Mesothelial cell of epicardium (in vitro differentiated cells): ENCODE measurements at regions not wholly inside any gene's neighbourhood (a gene's known extent, or its start where the extent isn't known, plus 50 kb on each side); places are given as distances from the start of the nearest gene placed in this dataset.
"Not testable (repeated sequence)": the region's sequence is repeated elsewhere in the genome, so short reads cannot be mapped to it uniquely, and the experiment has no call there.

Experiments
- DNase-seq, 2 experiments: peaks; one replicate each; pipeline ENCODE4 v3.0.0; 2021; ENCODE audit warnings: low spot score in 2 of 2; ENCODE audit not compliant: unreplicated experiment in 2 of 2
- H3K27ac Mint-ChIP-seq: 2 replicates; pipeline ENCODE4 v1.8.0; 2021; ENCODE audit warnings: mixed read lengths
- H3K27me3 Mint-ChIP-seq: 2 replicates; pipeline ENCODE4 v1.8.0; 2021; ENCODE audit warnings: low read depth, mixed read lengths
- H3K36me3 Mint-ChIP-seq: 2 replicates; pipeline ENCODE4 v1.8.0; 2021; ENCODE audit warnings: mixed read lengths
- H3K4me1 Mint-ChIP-seq: 2 replicates; pipeline ENCODE4 v1.8.0; 2021; ENCODE audit warnings: mixed read lengths
- H3K4me3 Mint-ChIP-seq: 2 replicates; pipeline ENCODE4 v1.8.0; 2021; ENCODE audit warnings: mild to moderate bottlenecking, moderate library complexity, mixed read lengths
- H3K9me3 Mint-ChIP-seq: 2 replicates; pipeline ENCODE4 v1.8.0; 2021; ENCODE audit warnings: mixed read lengths
- TF ChIP-seq, protein P1 (sequence below): fragments of 200-600 bp; sonication (generic); IDR thresholded peaks from one replicate; pipeline ENCODE4 v1.5.0; 2021; ENCODE audit warnings: antibody characterized with exemption; ENCODE audit not compliant: unreplicated experiment

DNA sequence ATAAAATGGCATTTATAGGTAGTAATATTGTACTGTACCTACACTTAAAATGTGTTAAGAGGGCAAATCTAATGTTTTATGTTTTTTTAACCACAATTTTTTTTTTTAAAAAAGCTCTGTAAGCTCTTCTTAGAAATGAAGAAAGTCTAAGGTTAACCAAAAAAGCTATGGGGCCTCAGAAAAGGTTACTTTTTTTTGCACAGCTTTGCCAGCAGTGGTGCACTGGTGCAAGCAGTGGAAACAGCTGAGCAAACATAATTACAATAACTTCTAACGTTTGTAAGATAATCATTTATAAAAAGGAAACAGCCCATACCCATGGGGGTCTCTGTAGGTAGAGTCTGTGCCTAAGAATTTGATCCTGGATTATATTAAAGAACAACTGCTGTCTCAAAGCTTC, 85.1 kb upstream of the NID2 start:
- Mint-ChIP-seq H3K4me3 (no peak overlapping the region), H3K27ac (no peak overlapping the region), H3K27me3 (peaks cover 25% of the 10 kb centered on the region), H3K36me3 (no peaks in the 10 kb centered on the region), H3K9me3 (peaks cover 7% of the 10 kb centered on the region), H3K4me1 (no peaks in the 10 kb centered on the region)
- no peak for DNase-seq
- TF ChIP-seq, protein P1, sequence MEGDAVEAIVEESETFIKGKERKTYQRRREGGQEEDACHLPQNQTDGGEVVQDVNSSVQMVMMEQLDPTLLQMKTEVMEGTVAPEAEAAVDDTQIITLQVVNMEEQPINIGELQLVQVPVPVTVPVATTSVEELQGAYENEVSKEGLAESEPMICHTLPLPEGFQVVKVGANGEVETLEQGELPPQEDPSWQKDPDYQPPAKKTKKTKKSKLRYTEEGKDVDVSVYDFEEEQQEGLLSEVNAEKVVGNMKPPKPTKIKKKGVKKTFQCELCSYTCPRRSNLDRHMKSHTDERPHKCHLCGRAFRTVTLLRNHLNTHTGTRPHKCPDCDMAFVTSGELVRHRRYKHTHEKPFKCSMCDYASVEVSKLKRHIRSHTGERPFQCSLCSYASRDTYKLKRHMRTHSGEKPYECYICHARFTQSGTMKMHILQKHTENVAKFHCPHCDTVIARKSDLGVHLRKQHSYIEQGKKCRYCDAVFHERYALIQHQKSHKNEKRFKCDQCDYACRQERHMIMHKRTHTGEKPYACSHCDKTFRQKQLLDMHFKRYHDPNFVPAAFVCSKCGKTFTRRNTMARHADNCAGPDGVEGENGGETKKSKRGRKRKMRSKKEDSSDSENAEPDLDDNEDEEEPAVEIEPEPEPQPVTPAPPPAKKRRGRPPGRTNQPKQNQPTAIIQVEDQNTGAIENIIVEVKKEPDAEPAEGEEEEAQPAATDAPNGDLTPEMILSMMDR, result no peak

DNA sequence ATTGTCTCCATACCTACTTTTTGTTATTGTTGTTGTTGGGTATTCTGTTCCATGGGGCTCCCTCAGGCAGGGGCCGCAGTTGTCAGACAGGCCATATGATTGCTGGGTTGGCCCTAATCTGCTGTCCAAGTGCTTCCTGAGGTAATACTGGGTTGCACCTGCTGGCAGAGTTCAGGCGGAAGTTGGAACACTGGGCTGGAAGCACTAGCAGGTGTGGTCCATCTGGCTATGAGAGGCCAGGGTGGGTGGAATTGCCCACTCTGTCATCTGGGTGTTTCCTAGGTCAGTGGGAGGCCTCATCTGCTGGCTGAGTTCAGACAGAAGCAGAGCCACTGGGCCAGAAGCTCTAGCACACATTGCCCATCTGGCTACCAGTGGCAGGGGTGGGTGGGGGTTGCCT, 81.3 kb upstream of the NID2 start:
- Mint-ChIP-seq H3K27ac (no peak overlapping the region), H3K4me1 (no peaks in the 10 kb centered on the region), H3K9me3 (peaks cover 16% of the 10 kb centered on the region), H3K4me3 (no peak overlapping the region), H3K27me3 (peaks cover 41% of the 10 kb centered on the region), H3K36me3 (no peaks in the 10 kb centered on the region)
- no peak for DNase-seq
- TF ChIP-seq, protein P1, result no peak

DNA sequence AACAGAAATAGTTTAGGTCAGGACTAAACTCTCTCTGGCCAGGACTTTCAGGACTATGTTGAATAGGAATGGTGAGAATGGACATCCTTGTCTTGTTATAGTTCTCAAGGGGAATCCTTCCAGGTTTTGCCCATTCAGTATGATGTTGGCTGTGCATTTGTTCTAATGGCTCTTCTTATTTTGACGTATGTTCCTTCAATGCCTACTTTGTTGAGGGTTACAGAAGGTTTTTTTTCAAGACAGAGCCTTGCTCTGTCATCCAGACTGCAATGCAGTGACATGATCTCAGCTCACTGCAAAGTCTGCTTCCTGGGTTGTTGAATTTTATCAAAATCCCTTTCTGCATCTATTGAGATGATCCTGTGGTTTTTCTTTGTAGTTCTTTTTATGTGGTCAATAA, 79.5 kb upstream of the NID2 start:
- no peak overlapping the region for H3K4me3 Mint-ChIP-seq
- peaks cover 21% of the 10 kb centered on the region for H3K9me3 Mint-ChIP-seq
- no peak for DNase-seq
- peaks cover 43% of the 10 kb centered on the region for H3K27me3 Mint-ChIP-seq
- no peaks in the 10 kb centered on the region for H3K4me1 Mint-ChIP-seq
- H3K36me3 Mint-ChIP-seq, result no peaks in the 10 kb centered on the region
- no peak overlapping the region for H3K27ac Mint-ChIP-seq
- TF ChIP-seq, protein P1, result no peak

DNA sequence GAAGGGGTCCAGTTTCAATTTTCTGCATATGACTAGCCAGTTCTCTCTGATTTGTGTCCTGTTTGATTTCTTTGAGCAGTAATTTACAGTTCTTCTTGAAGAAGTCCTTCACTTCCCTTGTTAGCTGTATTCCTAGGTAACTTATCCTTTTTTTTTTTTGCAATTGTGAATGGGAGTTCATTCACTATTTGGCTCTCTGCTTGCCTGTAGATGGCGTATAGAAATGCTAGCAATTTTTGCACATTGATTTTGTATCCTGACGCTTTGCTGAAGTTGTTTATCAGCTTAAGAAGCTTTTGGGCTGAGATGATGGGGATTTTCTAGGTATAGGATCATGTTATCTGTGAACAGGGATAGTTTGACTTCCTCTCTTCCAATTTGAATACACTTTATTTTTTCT, 77.6 kb upstream of the NID2 start:
- H3K27ac Mint-ChIP-seq, result no peak overlapping the region
- peaks cover 15% of the 10 kb centered on the region for H3K9me3 Mint-ChIP-seq
- H3K4me3 Mint-ChIP-seq, result no peak overlapping the region
- H3K4me1 Mint-ChIP-seq, result no peaks in the 10 kb centered on the region
- DNase-seq, result no peak
- H3K27me3 Mint-ChIP-seq, result peaks cover 41% of the 10 kb centered on the region
- H3K36me3 Mint-ChIP-seq, result no peaks in the 10 kb centered on the region
- TF ChIP-seq, protein P1, result no peak

DNA sequence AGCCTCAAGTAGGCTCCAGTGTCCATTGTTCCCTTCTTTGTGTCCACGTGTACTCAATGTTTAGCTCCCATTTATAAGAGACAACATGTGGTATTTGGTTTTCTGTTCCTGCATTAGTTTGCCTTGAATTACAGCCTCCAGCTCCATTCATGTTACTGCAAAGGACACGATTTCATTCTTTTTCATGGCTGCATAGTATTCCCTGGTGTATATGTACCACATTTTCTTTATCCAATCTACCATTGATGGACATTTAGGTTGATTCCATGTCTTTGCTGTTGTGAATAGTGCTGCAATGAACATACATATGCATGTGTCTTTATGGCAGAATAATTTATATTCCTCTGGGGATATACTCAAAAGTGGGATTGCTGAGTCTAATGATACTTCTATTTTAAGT, 75.2 kb upstream of the NID2 start:
- H3K27ac Mint-ChIP-seq, H3K4me1 Mint-ChIP-seq, DNase-seq, H3K4me3 Mint-ChIP-seq, H3K36me3 Mint-ChIP-seq: not testable (repeated sequence)
- H3K9me3 Mint-ChIP-seq, result peaks cover 15% of the 10 kb centered on the region
- H3K27me3 Mint-ChIP-seq, result peaks cover 27% of the 10 kb centered on the region

DNA sequence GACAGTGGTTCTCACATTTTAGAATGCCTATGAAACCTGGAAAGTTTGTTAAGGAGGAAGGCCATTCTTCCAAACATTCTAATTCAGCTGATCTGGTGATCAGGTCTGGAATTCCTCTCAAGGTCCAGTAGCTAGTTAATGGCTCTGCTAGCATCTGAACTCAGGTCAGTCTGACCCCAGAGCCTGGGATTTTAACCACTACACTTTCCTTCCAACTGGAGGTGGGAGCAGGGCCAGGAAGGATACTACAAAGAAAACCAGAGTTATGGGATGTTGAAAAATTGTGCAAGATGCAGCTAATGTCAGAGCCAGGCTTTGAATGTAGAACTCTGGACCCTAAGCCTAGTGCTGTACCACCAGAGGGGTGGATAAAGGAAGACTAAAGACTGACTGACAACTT, 73.6 kb upstream of the NID2 start:
- Mint-ChIP-seq H3K4me1 (no peaks in the 10 kb centered on the region), H3K27me3 (peaks cover 19% of the 10 kb centered on the region), H3K4me3 (no peak overlapping the region), H3K27ac (no peak overlapping the region), H3K36me3 (no peaks in the 10 kb centered on the region), H3K9me3 (peaks cover 20% of the 10 kb centered on the region)
- TF ChIP-seq, protein P1, result no peak
- DNase-seq, result no peak
